HG03520 (cell line): ENCODE measurements at regions not wholly inside any gene's neighbourhood (a gene's known extent, or its start where the extent isn't known, plus 50 kb on each side); places are given as distances from the start of the nearest gene placed in this dataset.
"Not testable (repeated sequence)": the region's sequence is repeated elsewhere in the genome, so short reads cannot be mapped to it uniquely, and the experiment has no call there.

Source experiments
- ATAC-seq: cut with Tn5 transposase; IDR thresholded peaks from one replicate; pipeline ENCODE4 v1.9.1; 2021; ENCODE audit warnings: mild to moderate bottlenecking, moderate library complexity; ENCODE audit not compliant: unreplicated experiment

GRCh38 chr9:87392086-87392485, 105.6 kb upstream of the DAPK1 start:
- no peak for ATAC-seq

- ATAC-seq: no peak
These were observed 103.9 kb upstream of the DAPK1 start for GRCh38 chr9:87393706-87394230.

GRCh38 chr9:87395804-87396479, 101.7 kb upstream of the DAPK1 start:
- no peak for ATAC-seq

GRCh38 chr9:87401681-87402080, 96.0 kb upstream of the DAPK1 start:
- ATAC-seq: no peak

- ATAC-seq: no peak
These were observed 95.1 kb upstream of the DAPK1 start for GRCh38 chr9:87402537-87402936.

- ATAC-seq: no peak
These were observed 91.8 kb upstream of the DAPK1 start for GRCh38 chr9:87405677-87406542.

GRCh38 chr9:87406543-87407166, 91.0 kb upstream of the DAPK1 start:
- ATAC-seq: no peak

GRCh38 chr9:87410047-87411005, 87.3 kb upstream of the DAPK1 start:
- not testable (repeated sequence) for ATAC-seq

GRCh38 chr9:87420884-87421283, 76.8 kb upstream of the DAPK1 start:
- ATAC-seq: no peak

- no peak for ATAC-seq
These were observed 75.9 kb upstream of the DAPK1 start for GRCh38 chr9:87421734-87422133.

GRCh38 chr9:87422999-87423398, 74.7 kb upstream of the DAPK1 start:
- no peak for ATAC-seq

GRCh38 chr9:87423885-87424284, 73.8 kb upstream of the DAPK1 start:
- ATAC-seq: not testable (repeated sequence)

GRCh38 chr9:87425202-87425601, 72.5 kb upstream of the DAPK1 start:
- no peak for ATAC-seq

GRCh38 chr9:87427851-87428506, 69.7 kb upstream of the DAPK1 start:
- no peak for ATAC-seq

GRCh38 chr9:87428659-87429058, 69.0 kb upstream of the DAPK1 start:
- ATAC-seq: no peak

- ATAC-seq: no peak
These were observed 65.8 kb upstream of the DAPK1 start for GRCh38 chr9:87431837-87432236.

- ATAC-seq: no peak
These were observed 63.8 kb upstream of the DAPK1 start for GRCh38 chr9:87433853-87434252.

- no peak for ATAC-seq
These were observed 63.3 kb upstream of the DAPK1 start for GRCh38 chr9:87434366-87434765.

- no peak for ATAC-seq
These were observed 62.3 kb upstream of the DAPK1 start for GRCh38 chr9:87435189-87435880.
